OCI-LY1 (cell line): ENCODE measurements at regions not wholly inside any gene's neighbourhood (a gene's known extent, or its start where the extent isn't known, plus 50 kb on each side); places are given as distances from the start of the nearest gene placed in this dataset.

Experiments used
- H2AFZ ChIP-seq: fragments of 200-600 bp; sonication (generic), shearing (Covaris generic); 2 replicates; pipeline ENCODE4 v1.6.0; 2014; ENCODE audit warnings: antibody characterized with exemption, mild to moderate bottlenecking, low read length
- H3F3A ChIP-seq: fragments of 200-600 bp; sonication (generic), shearing (Covaris generic); 2 replicates; pipeline ENCODE4 v1.6.0; 2014; ENCODE audit warnings: mild to moderate bottlenecking, antibody characterized with exemption, low read length, moderate library complexity; ENCODE audit not compliant: insufficient read depth
- H3K27ac ChIP-seq: fragments of 200-600 bp; sonication (generic); 2 replicates; pipeline ENCODE4 v1.5.1; 2014; ENCODE audit warnings: low read length, mixed run types, mild to moderate bottlenecking, low read depth; ENCODE audit not compliant: poor library complexity, severe bottlenecking
- H3K27me3 ChIP-seq: fragments of 200-600 bp; sonication (generic); 2 replicates; pipeline ENCODE4 v1.6.0; 2014; ENCODE audit warnings: antibody characterized with exemption, mild to moderate bottlenecking, low read length, moderate library complexity; ENCODE audit not compliant: insufficient read depth
- H3K36me3 ChIP-seq: fragments of 200-600 bp; sonication (generic); 2 replicates; pipeline ENCODE4 v1.6.1; 2014; ENCODE audit warnings: mild to moderate bottlenecking, antibody characterized with exemption, low read length, moderate library complexity, mixed read lengths; ENCODE audit not compliant: insufficient read depth
- H3K4me1 ChIP-seq: fragments of 200-600 bp; sonication (generic); 2 replicates; pipeline ENCODE4 v1.5.1; 2014; ENCODE audit warnings: mild to moderate bottlenecking, low read length, moderate library complexity; ENCODE audit not compliant: insufficient read depth, severe bottlenecking
- H3K4me2 ChIP-seq: fragments of 200-600 bp; sonication (generic), shearing (Covaris generic); 2 replicates; pipeline ENCODE4 v1.6.1; 2014; ENCODE audit warnings: low read length
- H3K4me3 ChIP-seq: fragments of 200-600 bp; sonication (generic); 2 replicates; pipeline ENCODE4 v1.5.1; 2014; ENCODE audit warnings: low read length, low read depth, mild to moderate bottlenecking, mixed read lengths; ENCODE audit not compliant: poor library complexity, severe bottlenecking
- H3K79me2 ChIP-seq: fragments of 200-600 bp; shearing (Covaris generic); 2 replicates; pipeline ENCODE4 v1.6.1; 2016; ENCODE audit warnings: mixed run types, low read length, mixed read lengths; ENCODE audit not compliant: insufficient read depth
- H3K9ac ChIP-seq: fragments of 200-600 bp; sonication (generic), shearing (Covaris generic); 2 replicates; pipeline ENCODE4 v1.6.1; 2014; ENCODE audit warnings: mild to moderate bottlenecking, low read length, mixed read lengths
- H3K9me2 ChIP-seq: fragments of 200-600 bp; sonication (generic), shearing (Covaris generic); 2 replicates; pipeline ENCODE4 v1.6.1; 2014; ENCODE audit warnings: low read depth, mild to moderate bottlenecking, low read length, mixed read lengths
- H3K9me3 ChIP-seq: fragments of 200-600 bp; shearing (Covaris generic); 2 replicates; pipeline ENCODE4 v1.6.1; 2014; ENCODE audit warnings: low read length, mixed read lengths
- H4K20me1 ChIP-seq: fragments of 200-600 bp; sonication (generic), shearing (Covaris generic); 2 replicates; pipeline ENCODE4 v1.6.0; 2016; ENCODE audit warnings: mild to moderate bottlenecking, low read length; ENCODE audit not compliant: insufficient read depth
- EZH2 ChIP-seq: fragments of 200-600 bp; sonication (generic), shearing (Covaris generic); IDR thresholded peaks from 2 replicates; pipeline ENCODE4 v1.8.0; 2017; ENCODE audit warnings: borderline replicate concordance, mixed run types, mild to moderate bottlenecking, antibody characterized with exemption, low read length, moderate library complexity, mixed read lengths
- TF ChIP-seq, protein P1 (sequence below): fragments of 200-600 bp; sonication (generic), shearing (Covaris generic); IDR thresholded peaks from 2 replicates; pipeline ENCODE4 v1.5.1; 2017; ENCODE audit warnings: mild to moderate bottlenecking, antibody characterized with exemption, low read length, moderate library complexity, mixed read lengths

GRCh38 chr20:11347738-11348137 is 570.0 kb upstream of the BTBD3 start:
- Histone ChIP-seq H3K9ac (no peak overlapping the region), H3K79me2 (no peaks in the 10 kb centered on the region), H3K9me3 (no peaks in the 10 kb centered on the region), H3K9me2 (no peaks in the 10 kb centered on the region), H3F3A (no peaks in the 10 kb centered on the region), H3K4me2 (no peak overlapping the region), H3K4me3 (no peak overlapping the region), H3K27me3 (no peaks in the 10 kb centered on the region), H4K20me1 (no peaks in the 10 kb centered on the region), H2AFZ (no peak overlapping the region), H3K36me3 (no peaks in the 10 kb centered on the region), H3K27ac (no peak overlapping the region), H3K4me1 (no peaks in the 10 kb centered on the region)
- no peak for TF ChIP-seq EZH2
- TF ChIP-seq, protein P1, sequence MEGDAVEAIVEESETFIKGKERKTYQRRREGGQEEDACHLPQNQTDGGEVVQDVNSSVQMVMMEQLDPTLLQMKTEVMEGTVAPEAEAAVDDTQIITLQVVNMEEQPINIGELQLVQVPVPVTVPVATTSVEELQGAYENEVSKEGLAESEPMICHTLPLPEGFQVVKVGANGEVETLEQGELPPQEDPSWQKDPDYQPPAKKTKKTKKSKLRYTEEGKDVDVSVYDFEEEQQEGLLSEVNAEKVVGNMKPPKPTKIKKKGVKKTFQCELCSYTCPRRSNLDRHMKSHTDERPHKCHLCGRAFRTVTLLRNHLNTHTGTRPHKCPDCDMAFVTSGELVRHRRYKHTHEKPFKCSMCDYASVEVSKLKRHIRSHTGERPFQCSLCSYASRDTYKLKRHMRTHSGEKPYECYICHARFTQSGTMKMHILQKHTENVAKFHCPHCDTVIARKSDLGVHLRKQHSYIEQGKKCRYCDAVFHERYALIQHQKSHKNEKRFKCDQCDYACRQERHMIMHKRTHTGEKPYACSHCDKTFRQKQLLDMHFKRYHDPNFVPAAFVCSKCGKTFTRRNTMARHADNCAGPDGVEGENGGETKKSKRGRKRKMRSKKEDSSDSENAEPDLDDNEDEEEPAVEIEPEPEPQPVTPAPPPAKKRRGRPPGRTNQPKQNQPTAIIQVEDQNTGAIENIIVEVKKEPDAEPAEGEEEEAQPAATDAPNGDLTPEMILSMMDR: no peak

DNA sequence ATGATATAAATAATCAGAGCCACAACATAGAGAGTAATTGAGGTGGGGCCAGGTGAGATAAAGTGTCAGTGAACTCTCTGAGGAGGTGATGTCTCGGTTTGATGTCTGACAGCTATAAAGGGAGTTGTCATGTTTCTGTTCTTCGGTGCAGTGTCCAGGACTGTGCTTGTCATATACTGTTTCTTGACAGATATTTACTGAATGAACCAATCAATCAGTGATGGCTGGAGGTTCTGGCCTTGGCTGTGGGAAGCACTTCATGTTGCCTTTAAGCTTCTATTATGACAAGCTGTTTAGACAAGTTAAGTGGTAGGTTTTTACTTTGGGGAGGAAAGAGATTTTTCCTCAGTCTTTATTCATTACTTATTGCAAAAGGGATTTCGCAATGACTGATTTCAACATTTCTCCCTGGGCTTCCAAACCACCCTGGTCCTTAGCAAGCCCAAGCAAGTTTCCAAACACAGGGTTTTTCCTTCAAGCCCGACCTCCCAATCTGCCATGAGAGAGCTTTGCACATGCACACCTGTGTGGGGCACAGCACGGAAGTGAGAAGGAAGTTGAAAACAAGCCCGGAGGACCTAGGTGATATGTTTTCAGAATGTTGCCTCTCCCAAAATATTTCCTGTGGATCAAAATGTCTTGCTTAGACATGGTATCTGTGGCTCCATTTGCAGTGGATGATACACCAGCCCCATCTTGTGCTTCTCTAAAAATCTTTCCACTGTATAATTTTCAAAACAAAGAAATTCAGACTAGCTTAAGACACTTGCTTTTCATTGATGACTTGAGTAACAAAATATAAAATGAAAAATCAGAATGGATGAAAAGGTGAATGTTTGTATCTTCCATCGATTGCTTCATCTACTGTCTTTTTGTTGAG is 567.3 kb upstream of the BTBD3 start:
- TF ChIP-seq EZH2: no peak
- TF ChIP-seq, protein P1: no peak
- Histone ChIP-seq H2AFZ (no peak overlapping the region), H3K9me3 (no peaks in the 10 kb centered on the region), H3K9ac (no peak overlapping the region), H3K27ac (no peak overlapping the region), H3K79me2 (no peaks in the 10 kb centered on the region), H3F3A (no peaks in the 10 kb centered on the region), H3K4me2 (no peak overlapping the region), H3K4me3 (no peak overlapping the region), H3K27me3 (no peaks in the 10 kb centered on the region), H3K9me2 (no peaks in the 10 kb centered on the region), H4K20me1 (no peaks in the 10 kb centered on the region), H3K4me1 (no peaks in the 10 kb centered on the region), H3K36me3 (no peaks in the 10 kb centered on the region)

DNA sequence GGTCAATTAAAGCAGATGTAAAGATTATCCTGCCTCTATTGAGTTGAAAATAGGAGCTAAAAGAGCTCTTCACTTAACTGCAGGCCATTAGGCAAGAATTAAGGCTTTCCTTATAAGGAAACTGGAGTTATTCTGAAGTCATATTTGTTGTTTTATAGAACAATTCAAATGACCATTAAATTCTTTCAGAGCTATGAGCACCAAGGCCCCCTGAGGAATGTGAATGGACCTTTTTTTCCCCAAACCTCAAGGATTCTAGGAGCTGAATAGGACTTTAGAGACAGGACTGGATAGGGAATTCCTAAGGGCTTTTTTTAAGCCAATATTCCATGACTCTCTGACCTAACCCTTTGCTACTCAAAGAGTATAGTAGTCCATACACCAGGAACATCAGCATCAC is 565.7 kb upstream of the BTBD3 start:
- no peaks in the 10 kb centered on the region for H3K9me2 ChIP-seq
- no peaks in the 10 kb centered on the region for H3K9me3 ChIP-seq

More for the DNA sequence above, 565.7 kb upstream of the BTBD3 start:
- Histone ChIP-seq H3K4me2 (no peak overlapping the region), H4K20me1 (no peaks in the 10 kb centered on the region), H3K9ac (no peak overlapping the region), H3K4me1 (no peaks in the 10 kb centered on the region), H3K27me3 (no peaks in the 10 kb centered on the region), H3K27ac (no peak overlapping the region), H3K36me3 (no peaks in the 10 kb centered on the region), H2AFZ (no peak overlapping the region), H3F3A (no peaks in the 10 kb centered on the region), H3K4me3 (no peak overlapping the region), H3K79me2 (no peaks in the 10 kb centered on the region)
- TF ChIP-seq, protein P1: no peak
- TF ChIP-seq EZH2: no peak
